Immature natural killer cell (primary cell): ENCODE measurements at regions not wholly inside any gene's neighbourhood (a gene's known extent, or its start where the extent isn't known, plus 50 kb on each side); places are given as distances from the start of the nearest gene placed in this dataset.

Source experiments
- DNase-seq, 3 donors: peaks; one replicate each; pipeline ENCODE4 v3.0.0; 2022; ENCODE audit warnings: mixed read lengths in 1 of 3
- H3K27ac Mint-ChIP-seq, 6 donors: one replicate each; pipeline ENCODE4 v1.8.0; 2020; ENCODE audit warnings: mixed read lengths in 6 of 6, mild to moderate bottlenecking in 5 of 6, inconsistent platforms in 4 of 6, moderate library complexity in 3 of 6
- H3K27me3 Mint-ChIP-seq, 3 donors: one replicate each; pipeline ENCODE4 v1.8.0; 2020 to 2021; ENCODE audit warnings: low read depth in 3 of 3, mild to moderate bottlenecking in 3 of 3, mixed read lengths in 3 of 3, moderate library complexity in 3 of 3, inconsistent platforms in 1 of 3
- H3K36me3 Mint-ChIP-seq, 3 donors: one replicate each; pipeline ENCODE4 v1.8.0; 2020; ENCODE audit warnings: mixed read lengths in 3 of 3, inconsistent platforms in 2 of 3, mild to moderate bottlenecking in 2 of 3
- H3K4me1 Mint-ChIP-seq, 2 donors: one replicate each; pipeline ENCODE4 v1.8.0; 2020; ENCODE audit warnings: inconsistent platforms in 2 of 2, mild to moderate bottlenecking in 2 of 2, mixed read lengths in 2 of 2, moderate library complexity in 1 of 2
- H3K4me3 Mint-ChIP-seq, 5 donors: one replicate each; pipeline ENCODE4 v1.8.0; 2020; ENCODE audit warnings: mild to moderate bottlenecking in 5 of 5, mixed read lengths in 5 of 5, inconsistent platforms in 3 of 5, moderate library complexity in 3 of 5
- H3K9me3 Mint-ChIP-seq, 6 donors: one replicate each; pipeline ENCODE4 v1.8.0; 2020; ENCODE audit warnings: mild to moderate bottlenecking in 6 of 6, mixed read lengths in 6 of 6, inconsistent platforms in 4 of 6, moderate library complexity in 3 of 6

GRCh38 chr16:35364263-35364662, 1904.9 kb downstream of the TP53TG3F start:
- no peaks in the 10 kb centered on the region for H3K27me3 Mint-ChIP-seq
- peaks cover 16 to 80% (median 25%) of the 10 kb centered on the region in 6 donors for H3K9me3 Mint-ChIP-seq
- no peak overlapping the region for H3K27ac Mint-ChIP-seq
- no peak overlapping the region for H3K4me3 Mint-ChIP-seq
- H3K36me3 Mint-ChIP-seq, result peaks cover 0 to 3% (median 0%) of the 10 kb centered on the region in 3 donors
- no peak for DNase-seq
- no peaks in the 10 kb centered on the region for H3K4me1 Mint-ChIP-seq

- H3K27ac Mint-ChIP-seq, result no peak overlapping the region
- no peaks in the 10 kb centered on the region for H3K4me1 Mint-ChIP-seq
- peaks cover 0 to 3% (median 0%) of the 10 kb centered on the region in 3 donors for H3K36me3 Mint-ChIP-seq
- H3K4me3 Mint-ChIP-seq, result no peak overlapping the region
- peaks cover 16 to 87% (median 32%) of the 10 kb centered on the region in 6 donors for H3K9me3 Mint-ChIP-seq
- no peaks in the 10 kb centered on the region for H3K27me3 Mint-ChIP-seq
- no peak for DNase-seq
Measured at GRCh38 chr16:35365675-35366074, 1906.3 kb downstream of the TP53TG3F start.

- no peak for DNase-seq
- no peaks in the 10 kb centered on the region for H3K36me3 Mint-ChIP-seq
- H3K27ac Mint-ChIP-seq, result no peak overlapping the region
- peaks cover 12 to 80% (median 28%) of the 10 kb centered on the region in 6 donors for H3K9me3 Mint-ChIP-seq
- H3K4me1 Mint-ChIP-seq, result no peaks in the 10 kb centered on the region
- H3K27me3 Mint-ChIP-seq, result peaks cover 0 to 2% (median 0%) of the 10 kb centered on the region in 3 donors
- H3K4me3 Mint-ChIP-seq, result no peak overlapping the region
Measured at GRCh38 chr16:35370617-35371016, 1911.2 kb downstream of the TP53TG3F start.

- Mint-ChIP-seq H3K9me3 (peaks cover 11 to 77% (median 32%) of the 10 kb centered on the region in 6 donors), H3K4me3 (no peak overlapping the region), H3K4me1 (no peaks in the 10 kb centered on the region), H3K36me3 (peaks cover 0 to 3% (median 3%) of the 10 kb centered on the region in 3 donors), H3K27me3 (peaks cover 0 to 2% (median 2%) of the 10 kb centered on the region in 3 donors), H3K27ac (no peak overlapping the region)
- DNase-seq, result no peak
Measured at GRCh38 chr16:35377142-35377541, 1917.7 kb downstream of the TP53TG3F start.

- peaks cover 0 to 3% (median 1%) of the 10 kb centered on the region in 3 donors for H3K27me3 Mint-ChIP-seq
- no peaks in the 10 kb centered on the region for H3K36me3 Mint-ChIP-seq
- H3K4me3 Mint-ChIP-seq, result no peak overlapping the region
- H3K9me3 Mint-ChIP-seq, result peaks cover 9 to 75% (median 29%) of the 10 kb centered on the region in 6 donors
- DNase-seq, result no peak
- H3K27ac Mint-ChIP-seq, result no peak overlapping the region
- H3K4me1 Mint-ChIP-seq, result no peaks in the 10 kb centered on the region
Measured at GRCh38 chr16:35386619-35387018, 1927.2 kb downstream of the TP53TG3F start.

- Mint-ChIP-seq H3K4me3 (no peak overlapping the region), H3K27me3 (peaks cover 0 to 4% (median 1%) of the 10 kb centered on the region in 3 donors), H3K9me3 (peaks cover 14 to 49% (median 19%) of the 10 kb centered on the region in 6 donors), H3K27ac (no peak overlapping the region), H3K4me1 (no peaks in the 10 kb centered on the region), H3K36me3 (no peaks in the 10 kb centered on the region)
- peak in 1 of 3 donors; percentile 13 for DNase-seq
Measured at GRCh38 chr16:35391328-35391727, 1931.9 kb downstream of the TP53TG3F start.

- no peak overlapping the region for H3K27ac Mint-ChIP-seq
- H3K9me3 Mint-ChIP-seq, result peaks cover 8 to 69% (median 32%) of the 10 kb centered on the region in 6 donors
- H3K4me3 Mint-ChIP-seq, result no peak overlapping the region
- no peaks in the 10 kb centered on the region for H3K4me1 Mint-ChIP-seq
- H3K27me3 Mint-ChIP-seq, result peaks cover 0 to 4% (median 0%) of the 10 kb centered on the region in 3 donors
- H3K36me3 Mint-ChIP-seq, result peaks cover 0 to 6% (median 3%) of the 10 kb centered on the region in 3 donors
- DNase-seq, result no peak
Measured at GRCh38 chr16:35398180-35398579, 1938.8 kb downstream of the TP53TG3F start.

- Mint-ChIP-seq H3K4me3 (no peak overlapping the region), H3K27me3 (peaks cover 0 to 4% (median 0%) of the 10 kb centered on the region in 3 donors), H3K4me1 (no peaks in the 10 kb centered on the region), H3K9me3 (peaks cover 5 to 69% (median 30%) of the 10 kb centered on the region in 6 donors), H3K27ac (no peak overlapping the region), H3K36me3 (peaks cover 0 to 6% (median 3%) of the 10 kb centered on the region in 3 donors)
- no peak for DNase-seq
Measured at GRCh38 chr16:35399133-35399532, 1939.7 kb downstream of the TP53TG3F start.

GRCh38 chr16:35404273-35404672, 1944.9 kb downstream of the TP53TG3F start:
- Mint-ChIP-seq H3K4me1 (no peaks in the 10 kb centered on the region), H3K36me3 (peaks cover 0 to 3% (median 3%) of the 10 kb centered on the region in 3 donors), H3K27ac (no peak overlapping the region), H3K4me3 (no peak overlapping the region), H3K9me3 (peaks cover 16 to 78% (median 40%) of the 10 kb centered on the region in 6 donors), H3K27me3 (peaks cover 0 to 2% (median 0%) of the 10 kb centered on the region in 3 donors)
- DNase-seq, result no peak

- no peaks in the 10 kb centered on the region for H3K4me1 Mint-ChIP-seq
- no peak for DNase-seq
- no peak overlapping the region for H3K4me3 Mint-ChIP-seq
- peaks cover 0 to 3% (median under 1%) of the 10 kb centered on the region in 3 donors for H3K36me3 Mint-ChIP-seq
- no peak overlapping the region for H3K27ac Mint-ChIP-seq
- H3K9me3 Mint-ChIP-seq, result peaks cover 18 to 76% (median 35%) of the 10 kb centered on the region in 6 donors
- H3K27me3 Mint-ChIP-seq, result peaks cover 0 to 2% (median 0%) of the 10 kb centered on the region in 3 donors
Measured at GRCh38 chr16:35405526-35405925, 1946.1 kb downstream of the TP53TG3F start.

GRCh38 chr16:35409503-35409902, 1950.1 kb downstream of the TP53TG3F start:
- Mint-ChIP-seq H3K4me1 (no peaks in the 10 kb centered on the region), H3K4me3 (no peak overlapping the region), H3K36me3 (no peaks in the 10 kb centered on the region), H3K9me3 (peaks cover 29 to 84% (median 42%) of the 10 kb centered on the region in 6 donors), H3K27me3 (no peaks in the 10 kb centered on the region), H3K27ac (no peak overlapping the region)
- DNase-seq, result no peak

- DNase-seq, result no peak
- Mint-ChIP-seq H3K4me3 (no peak overlapping the region), H3K36me3 (no peaks in the 10 kb centered on the region), H3K27me3 (no peaks in the 10 kb centered on the region), H3K27ac (no peak overlapping the region), H3K4me1 (no peaks in the 10 kb centered on the region), H3K9me3 (peaks cover 29 to 89% (median 46%) of the 10 kb centered on the region in 6 donors)
Measured at GRCh38 chr16:35410438-35410837, 1951.0 kb downstream of the TP53TG3F start.

- Mint-ChIP-seq H3K4me3 (no peak overlapping the region), H3K36me3 (no peaks in the 10 kb centered on the region), H3K9me3 (peaks cover 28 to 93% (median 45%) of the 10 kb centered on the region in 6 donors), H3K4me1 (no peaks in the 10 kb centered on the region), H3K27me3 (no peaks in the 10 kb centered on the region), H3K27ac (no peak overlapping the region)
- no peak for DNase-seq
Measured at GRCh38 chr16:35411156-35411555, 1951.7 kb downstream of the TP53TG3F start.

- Mint-ChIP-seq H3K27me3 (no peaks in the 10 kb centered on the region), H3K9me3 (peaks cover 28 to 94% (median 41%) of the 10 kb centered on the region in 6 donors), H3K36me3 (no peaks in the 10 kb centered on the region), H3K27ac (no peak overlapping the region), H3K4me3 (no peak overlapping the region), H3K4me1 (no peaks in the 10 kb centered on the region)
- DNase-seq, result no peak
Measured at GRCh38 chr16:35414139-35414538, 1954.7 kb downstream of the TP53TG3F start.

GRCh38 chr16:35414563-35414962, 1955.2 kb downstream of the TP53TG3F start:
- DNase-seq, result no peak
- no peaks in the 10 kb centered on the region for H3K27me3 Mint-ChIP-seq
- H3K9me3 Mint-ChIP-seq, result peaks cover 29 to 96% (median 41%) of the 10 kb centered on the region in 6 donors
- no peak overlapping the region for H3K4me3 Mint-ChIP-seq
- no peaks in the 10 kb centered on the region for H3K4me1 Mint-ChIP-seq
- H3K27ac Mint-ChIP-seq, result no peak overlapping the region
- H3K36me3 Mint-ChIP-seq, result no peaks in the 10 kb centered on the region
